ENCODE measurements at regions not wholly inside any gene's neighbourhood (a gene's known extent, or its start where the extent isn't known, plus 50 kb on each side); places are given as distances from the start of the nearest gene placed in this dataset.
"Not testable (repeated sequence)": the region's sequence is repeated elsewhere in the genome, so short reads cannot be mapped to it uniquely, and the experiment has no call there.

GRCh38 chr3:164401923-164402322 is 676.4 kb downstream of the SI start:
- no peak overlapping the region for H3K4me3 Mint-ChIP-seq
- no peaks in the 10 kb centered on the region for H3K36me3 Mint-ChIP-seq (ENCODE audit: low read depth)

DNA sequence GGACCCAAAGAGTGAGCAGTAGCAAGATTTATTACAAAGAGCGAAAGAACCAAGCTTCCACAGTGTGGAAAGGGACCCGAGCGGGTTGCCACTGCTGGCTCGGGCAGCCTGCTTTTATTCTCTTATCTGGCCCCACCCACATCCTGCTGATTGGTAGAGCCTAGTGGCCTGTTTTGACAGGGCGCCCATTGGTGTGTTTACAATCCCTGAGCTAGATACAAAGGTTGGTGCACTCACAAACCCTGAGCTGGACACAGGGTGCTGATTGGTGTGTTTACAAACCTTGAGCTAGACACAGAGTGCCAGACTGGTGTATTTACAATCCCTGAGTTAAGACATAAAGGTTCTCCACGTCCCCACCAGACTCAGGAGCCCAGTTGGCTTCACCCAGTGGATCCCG is 676.9 kb downstream of the SI start:
- H3K36me3 Mint-ChIP-seq (ENCODE audit: low read depth); H3K27me3 Mint-ChIP-seq (ENCODE audit: low read depth, poor library complexity); H3K4me1 Mint-ChIP-seq; H3K4me3 Mint-ChIP-seq; DNase-seq; H3K9me3 Mint-ChIP-seq: not testable (repeated sequence)
- H3K27ac Mint-ChIP-seq: peak overlapping the region; percentile 77

More at GRCh38 chr3:164401923-164402322, 676.4 kb downstream of the SI start:
- Mint-ChIP-seq H3K27me3 (ENCODE audit: low read depth, poor library complexity) (no peaks in the 10 kb centered on the region), H3K9me3 (peaks cover 4% of the 10 kb centered on the region), H3K27ac (no peak overlapping the region), H3K4me1 (peaks cover 4% of the 10 kb centered on the region)
- TF ChIP-seq CTCF (IDR thresholded peaks at IDR 0.05): no peak
- no peak for DNase-seq

DNA sequence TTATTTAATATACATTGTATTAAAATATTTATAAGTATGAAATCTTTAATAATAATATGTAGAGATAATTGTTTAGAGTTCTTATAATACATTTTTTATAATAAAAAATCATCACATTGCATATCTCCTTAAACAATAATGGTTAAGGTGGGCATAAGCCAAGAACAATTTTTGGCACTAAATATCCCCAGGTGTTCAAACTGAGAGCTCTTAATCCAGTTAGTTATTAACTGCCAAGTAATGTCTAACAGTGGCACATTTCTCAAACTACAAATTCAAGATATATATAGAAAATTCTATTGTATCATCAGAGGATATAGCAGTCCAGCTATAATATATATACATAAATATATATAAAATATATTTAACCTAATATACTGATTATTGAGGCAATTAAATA is 680.8 kb downstream of the SI start:
- Mint-ChIP-seq H3K27me3 (ENCODE audit: low read depth, poor library complexity) (no peaks in the 10 kb centered on the region), H3K9me3 (peaks cover 4% of the 10 kb centered on the region), H3K27ac (no peak overlapping the region), H3K4me3 (no peak overlapping the region), H3K4me1 (peaks cover 4% of the 10 kb centered on the region), H3K36me3 (ENCODE audit: low read depth) (no peaks in the 10 kb centered on the region)
- no peak for DNase-seq
- no peak for TF ChIP-seq CTCF (IDR thresholded peaks at IDR 0.05)

- Mint-ChIP-seq H3K4me3 (no peak overlapping the region), H3K36me3 (ENCODE audit: low read depth) (no peaks in the 10 kb centered on the region), H3K27ac (no peak overlapping the region), H3K9me3 (no peaks in the 10 kb centered on the region), H3K4me1 (no peaks in the 10 kb centered on the region), H3K27me3 (ENCODE audit: low read depth, poor library complexity) (no peaks in the 10 kb centered on the region)
- DNase-seq: no peak
- no peak for TF ChIP-seq CTCF (IDR thresholded peaks at IDR 0.05)
These were observed 685.1 kb downstream of the SI start for GRCh38 chr3:164393171-164393570.

GRCh38 chr3:164390046-164390445 is 688.2 kb downstream of the SI start:
- DNase-seq: no peak
- no peak overlapping the region for H3K27ac Mint-ChIP-seq
- no peaks in the 10 kb centered on the region for H3K27me3 Mint-ChIP-seq (ENCODE audit: low read depth, poor library complexity)
- H3K36me3 Mint-ChIP-seq (ENCODE audit: low read depth): no peaks in the 10 kb centered on the region
- peak; percentile 20 for TF ChIP-seq CTCF (IDR thresholded peaks at IDR 0.05)
- H3K4me1 Mint-ChIP-seq: no peaks in the 10 kb centered on the region
- H3K9me3 Mint-ChIP-seq: no peaks in the 10 kb centered on the region
- no peak overlapping the region for H3K4me3 Mint-ChIP-seq

DNA sequence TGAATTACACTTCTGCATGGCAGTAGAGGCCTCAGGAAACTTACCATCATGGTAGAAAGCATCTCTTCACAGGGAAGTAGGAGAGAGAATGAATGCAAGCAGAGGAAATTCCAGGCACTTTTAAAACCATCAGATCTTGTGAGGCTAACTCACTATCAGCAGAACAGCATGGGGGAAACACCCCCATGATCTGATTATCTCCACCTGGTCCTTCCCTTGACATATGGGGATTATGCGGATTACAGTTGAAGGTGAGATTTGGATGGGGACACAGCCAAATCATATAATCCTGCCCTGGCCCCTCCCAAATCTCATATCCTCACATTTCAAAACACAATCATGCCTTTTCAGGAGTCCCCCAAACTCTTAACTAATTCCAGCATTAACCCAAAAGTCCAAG is 691.1 kb downstream of the SI start:
- DNase-seq: no peak
- TF ChIP-seq CTCF (IDR thresholded peaks at IDR 0.05): no peak
- H3K27me3 Mint-ChIP-seq (ENCODE audit: low read depth, poor library complexity): peaks cover 4% of the 10 kb centered on the region
- H3K36me3 Mint-ChIP-seq (ENCODE audit: low read depth): no peaks in the 10 kb centered on the region
- no peaks in the 10 kb centered on the region for H3K9me3 Mint-ChIP-seq
- H3K27ac Mint-ChIP-seq: no peak overlapping the region
- no peak overlapping the region for H3K4me3 Mint-ChIP-seq
- no peaks in the 10 kb centered on the region for H3K4me1 Mint-ChIP-seq

Measured in nephron progenitor cell (in vitro differentiated cells).